OCI-LY7 (cell line): ENCODE measurements at regions not wholly inside any gene's neighbourhood (a gene's known extent, or its start where the extent isn't known, plus 50 kb on each side); places are given as distances from the start of the nearest gene placed in this dataset.

ENCODE experiments used
- EZH2phosphoT487 ChIP-seq: fragments of 200-600 bp; sonication (generic); IDR thresholded peaks from 2 replicates; pipeline ENCODE4 v1.6.1; 2018; ENCODE audit warnings: low read depth, borderline replicate concordance, mild to moderate bottlenecking, mixed run types, antibody characterized with exemption, low read length, moderate library complexity, mixed read lengths
- TF ChIP-seq, protein P1 (sequence below): fragments of 200-600 bp; sonication (generic); conservative IDR thresholded peaks from 2 replicates; pipeline ENCODE4 v1.5.1; 2014; ENCODE audit warnings: mild to moderate bottlenecking, antibody characterized with exemption, low read length, moderate library complexity, mixed read lengths

DNA sequence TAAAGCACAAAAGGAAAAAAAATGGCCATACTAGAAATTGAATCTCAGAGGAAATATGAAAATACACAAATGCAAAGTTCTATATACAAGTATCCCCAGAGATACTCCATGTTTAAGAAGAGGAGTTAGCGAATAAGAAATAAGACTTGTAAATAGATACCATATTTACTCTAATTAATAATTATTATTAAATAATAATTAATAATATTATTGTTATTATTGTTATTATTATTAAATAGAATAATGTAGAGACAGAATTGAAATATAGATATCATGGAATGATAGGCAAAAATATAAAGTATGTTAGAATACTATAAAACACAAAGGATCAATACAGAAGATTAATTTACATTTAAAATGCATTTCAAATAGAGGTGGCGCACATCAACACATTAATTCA, 1047.5 kb upstream of the MIR17HG start:
- TF ChIP-seq, protein P1, sequence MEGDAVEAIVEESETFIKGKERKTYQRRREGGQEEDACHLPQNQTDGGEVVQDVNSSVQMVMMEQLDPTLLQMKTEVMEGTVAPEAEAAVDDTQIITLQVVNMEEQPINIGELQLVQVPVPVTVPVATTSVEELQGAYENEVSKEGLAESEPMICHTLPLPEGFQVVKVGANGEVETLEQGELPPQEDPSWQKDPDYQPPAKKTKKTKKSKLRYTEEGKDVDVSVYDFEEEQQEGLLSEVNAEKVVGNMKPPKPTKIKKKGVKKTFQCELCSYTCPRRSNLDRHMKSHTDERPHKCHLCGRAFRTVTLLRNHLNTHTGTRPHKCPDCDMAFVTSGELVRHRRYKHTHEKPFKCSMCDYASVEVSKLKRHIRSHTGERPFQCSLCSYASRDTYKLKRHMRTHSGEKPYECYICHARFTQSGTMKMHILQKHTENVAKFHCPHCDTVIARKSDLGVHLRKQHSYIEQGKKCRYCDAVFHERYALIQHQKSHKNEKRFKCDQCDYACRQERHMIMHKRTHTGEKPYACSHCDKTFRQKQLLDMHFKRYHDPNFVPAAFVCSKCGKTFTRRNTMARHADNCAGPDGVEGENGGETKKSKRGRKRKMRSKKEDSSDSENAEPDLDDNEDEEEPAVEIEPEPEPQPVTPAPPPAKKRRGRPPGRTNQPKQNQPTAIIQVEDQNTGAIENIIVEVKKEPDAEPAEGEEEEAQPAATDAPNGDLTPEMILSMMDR = no peak
- no peak for TF ChIP-seq EZH2phosphoT487
